ENCODE measurements at regions not wholly inside any gene's neighbourhood (a gene's known extent, or its start where the extent isn't known, plus 50 kb on each side); places are given as distances from the start of the nearest gene placed in this dataset.

DNA sequence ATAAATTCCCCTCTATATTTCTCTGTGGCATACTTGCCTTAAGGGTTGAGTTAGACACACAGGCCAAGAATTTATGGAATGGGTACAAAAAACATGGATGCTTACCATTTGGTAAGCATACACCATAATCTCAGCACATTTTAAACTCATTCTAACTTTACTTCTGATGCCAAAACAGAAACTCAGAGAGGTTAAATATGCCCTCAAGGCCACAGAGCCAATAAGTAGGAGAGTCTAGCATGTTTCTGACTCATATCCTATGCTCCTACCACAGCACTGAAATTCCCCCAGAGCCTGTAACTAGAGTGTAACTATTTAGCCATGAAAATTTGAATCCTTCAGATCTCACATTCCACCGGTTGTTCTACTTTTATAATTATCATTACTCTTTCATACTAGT, 559.7 kb downstream of the ACTL7B start:
- Histone ChIP-seq H3K4ac (ENCODE audit: low read depth, low read length) (no peak overlapping the region), H2BK20ac (ENCODE audit: low read depth, low read length, poor library complexity, severe bottlenecking) (no peak overlapping the region), H3K79me2 (ENCODE audit: insufficient read depth, low read length) (no peaks in the 10 kb centered on the region), H3K9me3 (ENCODE audit: control insufficient read depth, low read depth, low read length) (no peaks in the 10 kb centered on the region), H3K56ac (ENCODE audit: insufficient read length, low read depth, low read length) (no peak overlapping the region), H4K20me1 (ENCODE audit: control insufficient read depth, insufficient read depth, insufficient read length) (no peaks in the 10 kb centered on the region), H4K8ac (replicated peaks; ENCODE audit: insufficient read length, low read depth, low read length) (no peak overlapping the region), H2BK15ac (ENCODE audit: low read depth, low read length) (no peak overlapping the region), H2BK5ac (ENCODE audit: insufficient read length, low read length) (no peak overlapping the region), H3K14ac (ENCODE audit: insufficient read depth, low read length) (no peak overlapping the region), H3K9ac (ENCODE audit: extremely low read depth, insufficient read length, low read length) (no peak overlapping the region), H3K27ac (ENCODE audit: insufficient read length, low read depth, low read length) (no peak overlapping the region), H3K79me1 (ENCODE audit: insufficient read depth, low read depth, low read length, poor library complexity, severe bottlenecking) (no peaks in the 10 kb centered on the region), H2AFZ (ENCODE audit: low read length) (no peak overlapping the region), H2BK12ac (ENCODE audit: insufficient read length, low read depth, low read length) (no peak overlapping the region), H2AK5ac (ENCODE audit: insufficient read length, low read length) (no peak overlapping the region), H4K91ac (ENCODE audit: insufficient read length, low read depth, low read length) (no peak overlapping the region), H3T11ph (ENCODE audit: low read length) (no peak overlapping the region), H3K23ac (ENCODE audit: insufficient read length, low read depth, low read length) (no peak overlapping the region), H3K23me2 (ENCODE audit: insufficient read length, low read depth, low read length, poor library complexity, severe bottlenecking) (no peaks in the 10 kb centered on the region), H3K18ac (ENCODE audit: insufficient read length, low read depth, low read length) (no peak overlapping the region), H2BK120ac (ENCODE audit: low read depth, low read length, poor library complexity, severe bottlenecking) (no peak overlapping the region), H4K5ac (ENCODE audit: insufficient read length, low read depth, low read length) (no peak overlapping the region), H3K4me1 (ENCODE audit: insufficient read depth, low read length) (peaks cover 2% of the 10 kb centered on the region; the same call in 1 of the 2 replicates), H3K4me2 (ENCODE audit: insufficient read depth, insufficient read length, low read length) (no peak overlapping the region), H3K27me3 (ENCODE audit: insufficient read depth, low read length) (no peaks in the 10 kb centered on the region)
- H3K4me3 Mint-ChIP-seq, result no peak overlapping the region
- WGBS (ENCODE audit: extremely low coverage, insufficient read length, low lambda C conversion rate), result no CpG with 5 or more reads among the region's 1 CpG
- no peak for DNase-seq
- no peak overlapping the region for H3K27ac Mint-ChIP-seq
- H3K27me3 Mint-ChIP-seq (ENCODE audit: low read depth), result no peaks in the 10 kb centered on the region; the same call in 1 of the 2 replicates
- no peaks in the 10 kb centered on the region for H3K36me3 Mint-ChIP-seq (ENCODE audit: insufficient read depth in 1 of 3, low read depth in 3 of 3)
- TF ChIP-seq, protein P1, sequence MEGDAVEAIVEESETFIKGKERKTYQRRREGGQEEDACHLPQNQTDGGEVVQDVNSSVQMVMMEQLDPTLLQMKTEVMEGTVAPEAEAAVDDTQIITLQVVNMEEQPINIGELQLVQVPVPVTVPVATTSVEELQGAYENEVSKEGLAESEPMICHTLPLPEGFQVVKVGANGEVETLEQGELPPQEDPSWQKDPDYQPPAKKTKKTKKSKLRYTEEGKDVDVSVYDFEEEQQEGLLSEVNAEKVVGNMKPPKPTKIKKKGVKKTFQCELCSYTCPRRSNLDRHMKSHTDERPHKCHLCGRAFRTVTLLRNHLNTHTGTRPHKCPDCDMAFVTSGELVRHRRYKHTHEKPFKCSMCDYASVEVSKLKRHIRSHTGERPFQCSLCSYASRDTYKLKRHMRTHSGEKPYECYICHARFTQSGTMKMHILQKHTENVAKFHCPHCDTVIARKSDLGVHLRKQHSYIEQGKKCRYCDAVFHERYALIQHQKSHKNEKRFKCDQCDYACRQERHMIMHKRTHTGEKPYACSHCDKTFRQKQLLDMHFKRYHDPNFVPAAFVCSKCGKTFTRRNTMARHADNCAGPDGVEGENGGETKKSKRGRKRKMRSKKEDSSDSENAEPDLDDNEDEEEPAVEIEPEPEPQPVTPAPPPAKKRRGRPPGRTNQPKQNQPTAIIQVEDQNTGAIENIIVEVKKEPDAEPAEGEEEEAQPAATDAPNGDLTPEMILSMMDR (conservative IDR thresholded peaks at IDR 0.05), result no peak
- H3K4me1 Mint-ChIP-seq, result peaks cover 3 to 4% of the 10 kb centered on the region in 2 experiments; a peak in 3 of 4 replicates
- H3K9me3 Mint-ChIP-seq, result peaks cover 0 to 4% of the 10 kb centered on the region in 2 experiments; a peak in 1 of 5 replicates
